GM23248 (cell line): ENCODE measurements at regions not wholly inside any gene's neighbourhood (a gene's known extent, or its start where the extent isn't known, plus 50 kb on each side); places are given as distances from the start of the nearest gene placed in this dataset.

Experiments
- DNase-seq: peaks from one replicate; pipeline ENCODE4 v3.0.0-alpha.2; 2015
- H2AFZ ChIP-seq: fragments of 200-600 bp; sonication (generic); 2 replicates; pipeline ENCODE4 v1.6.1; 2016; ENCODE audit warnings: antibody characterized with exemption
- H3F3A ChIP-seq: fragments of 200-600 bp; sonication (generic); 2 replicates; pipeline ENCODE4 v1.6.1; 2016; ENCODE audit warnings: mild to moderate bottlenecking, antibody characterized with exemption, mixed run types; ENCODE audit not compliant: insufficient read depth
- H3K27ac ChIP-seq: fragments of 200-600 bp; sonication (generic); 2 replicates; pipeline ENCODE4 v1.5.1; 2016; ENCODE audit warnings: mild to moderate bottlenecking
- H3K27me3 ChIP-seq: fragments of 200-600 bp; sonication (generic); replicated peaks from 2 replicates; pipeline ENCODE4 v1.6.1; 2016; ENCODE audit warnings: mild to moderate bottlenecking; ENCODE audit not compliant: insufficient read depth
- H3K36me3 ChIP-seq: fragments of 200-600 bp; sonication (generic); 2 replicates; pipeline ENCODE4 v1.6.1; 2016; ENCODE audit warnings: low read depth, mild to moderate bottlenecking
- H3K4me1 ChIP-seq: fragments of 200-600 bp; sonication (generic); 2 replicates; pipeline ENCODE4 v1.6.1; 2016; ENCODE audit warnings: mild to moderate bottlenecking; ENCODE audit not compliant: insufficient read depth
- H3K4me2 ChIP-seq: fragments of 200-600 bp; sonication (generic); one replicate; pipeline ENCODE4 v1.6.1; 2016; ENCODE audit warnings: mild to moderate bottlenecking; ENCODE audit not compliant: unreplicated experiment
- H3K4me3 ChIP-seq: fragments of 200-600 bp; sonication (generic); 2 replicates; pipeline ENCODE4 v1.5.1; 2016; ENCODE audit warnings: mild to moderate bottlenecking
- H3K79me2 ChIP-seq: fragments of 200-600 bp; sonication (generic); 2 replicates; pipeline ENCODE4 v1.6.1; 2016; ENCODE audit warnings: mild to moderate bottlenecking; ENCODE audit not compliant: insufficient read depth
- H3K9ac ChIP-seq: fragments of 200-600 bp; sonication (generic); 2 replicates; pipeline ENCODE4 v1.6.1; 2016; ENCODE audit warnings: mild to moderate bottlenecking
- H3K9me2 ChIP-seq: fragments of 200-600 bp; sonication (generic); 2 replicates; pipeline ENCODE4 v1.6.1; 2016; ENCODE audit warnings: mixed run types, mild to moderate bottlenecking, moderate library complexity; ENCODE audit not compliant: insufficient read depth
- H3K9me3 ChIP-seq: fragments of 200-600 bp; sonication (generic); one replicate; pipeline ENCODE4 v1.6.1; 2017; ENCODE audit warnings: low read depth
- H4K20me1 ChIP-seq: fragments of 200-600 bp; sonication (generic); 2 replicates; pipeline ENCODE4 v1.6.0; 2016; ENCODE audit not compliant: insufficient read depth
- EZH2 ChIP-seq: fragments of 200-600 bp; sonication (generic); IDR thresholded peaks from 2 replicates; pipeline ENCODE4 v1.6.1; 2018; ENCODE audit warnings: antibody characterized with exemption, mild to moderate bottlenecking; ENCODE audit not compliant: insufficient read depth, poor library complexity, severe bottlenecking
- EZH2phosphoT487 ChIP-seq: fragments of 200-600 bp; sonication (generic); IDR thresholded peaks from 2 replicates; pipeline ENCODE4 v1.6.1; 2018; ENCODE audit warnings: antibody characterized with exemption, moderate library complexity, mild to moderate bottlenecking, low read depth; ENCODE audit not compliant: insufficient read depth
- WGBS, 2 experiments: methylation state at CpG; one replicate each; pipeline ENCODE4 v1.1.6; 2015 to 2017; ENCODE audit warnings: low lambda C conversion rate in 2 of 2, low coverage in 1 of 2; ENCODE audit errors: missing lambda C conversion rate in 2 of 2; 5-methylcytosine and 5-hydroxymethylcytosine counted together
- in situ Hi-C: fragments of 300-500 bp; cut with MboI; formaldehyde crosslinking; loops from 2 replicates; pipeline ENCODE4 v1.15.0; 2020

DNA sequence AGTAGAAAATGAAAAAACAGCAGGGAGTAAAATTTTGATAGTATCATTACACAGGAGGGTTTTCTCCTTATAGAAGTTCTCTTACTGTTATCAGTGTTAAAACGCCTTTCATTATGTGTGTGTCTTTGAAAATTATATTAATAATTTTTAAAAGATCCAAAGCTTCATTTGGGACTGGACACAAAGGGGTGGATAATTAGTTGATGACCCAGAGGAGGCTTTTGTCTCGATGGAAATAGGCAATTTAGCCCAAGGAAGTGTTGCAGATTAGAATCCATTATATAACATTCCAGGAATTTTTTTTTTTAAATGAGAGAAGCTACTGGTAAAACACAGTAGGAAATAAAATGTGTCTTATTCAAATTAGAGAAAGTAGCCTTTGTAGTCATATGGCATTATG is 1339.3 kb downstream of the FSTL5 start:
- in situ Hi-C loops, result no loop called here
- 8% methylated on average over 2 of the region's 2 CpGs for WGBS, 2 experiments

DNA sequence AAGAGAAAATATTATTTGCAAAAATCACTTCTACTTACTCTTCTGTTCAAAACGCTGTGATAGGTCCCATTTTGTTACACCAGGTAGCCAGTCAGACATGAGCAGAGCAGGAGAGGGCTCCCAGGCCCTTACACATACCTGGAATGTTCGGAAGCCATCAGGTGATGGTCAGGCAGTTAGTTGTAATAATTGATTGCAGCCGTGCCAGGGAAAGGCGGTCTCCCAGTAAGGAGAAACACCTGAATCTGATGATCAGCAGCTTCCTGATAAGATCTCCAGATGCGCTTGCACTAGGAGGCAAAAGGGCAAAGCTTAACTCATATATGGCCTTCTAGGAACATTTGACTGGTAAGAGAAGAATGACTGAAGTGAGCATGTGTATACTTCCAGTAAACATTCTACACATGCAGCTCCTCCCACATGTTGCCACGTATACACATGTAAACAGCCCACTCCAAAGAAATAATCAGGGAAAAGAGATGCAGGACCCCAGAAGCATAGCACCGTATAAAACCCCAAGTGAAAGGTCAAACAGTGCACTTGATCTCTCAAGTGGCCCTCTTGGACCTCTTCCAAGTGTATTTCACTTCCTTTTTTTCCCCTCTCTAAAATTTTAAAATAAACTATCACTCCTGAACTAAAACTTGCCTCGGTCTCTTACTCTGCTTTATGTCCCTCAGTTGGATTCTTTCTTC is 1338.0 kb downstream of the FSTL5 start:
- Histone ChIP-seq H4K20me1 (no peaks in the 10 kb centered on the region), H3K36me3 (no peaks in the 10 kb centered on the region), H3F3A (no peaks in the 10 kb centered on the region), H3K4me3 (no peak overlapping the region), H3K4me2 (no peak overlapping the region), H3K4me1 (no peaks in the 10 kb centered on the region), H3K9ac (no peak overlapping the region), H3K9me2 (no peaks in the 10 kb centered on the region), H3K27ac (no peak overlapping the region), H3K27me3 (no peaks in the 10 kb centered on the region), H3K9me3 (no peaks in the 10 kb centered on the region), H2AFZ (no peak overlapping the region), H3K79me2 (no peaks in the 10 kb centered on the region)
- no peak for DNase-seq
- 30 to 35% methylated on average over 8 of the region's 8 CpGs for WGBS, 2 experiments
- in situ Hi-C loops, result no loop called here
- no peak for TF ChIP-seq EZH2phosphoT487
- no peak for TF ChIP-seq EZH2

More for the DNA sequence above, 1339.3 kb downstream of the FSTL5 start:
- H3K27ac ChIP-seq, result no peak overlapping the region
- H3K9me3 ChIP-seq, result no peaks in the 10 kb centered on the region
- H4K20me1 ChIP-seq, result no peaks in the 10 kb centered on the region
- H3K9me2 ChIP-seq, result no peaks in the 10 kb centered on the region
- no peaks in the 10 kb centered on the region for H3K4me1 ChIP-seq
- no peaks in the 10 kb centered on the region for H3K79me2 ChIP-seq
- H3F3A ChIP-seq, result no peaks in the 10 kb centered on the region
- H2AFZ ChIP-seq, result no peak overlapping the region
- no peak overlapping the region for H3K4me3 ChIP-seq
- H3K9ac ChIP-seq, result no peak overlapping the region
- TF ChIP-seq EZH2phosphoT487, result no peak
- TF ChIP-seq EZH2, result no peak
- no peak for DNase-seq
- H3K36me3 ChIP-seq, result no peaks in the 10 kb centered on the region
- no peaks in the 10 kb centered on the region for H3K27me3 ChIP-seq
- no peak overlapping the region for H3K4me2 ChIP-seq

DNA sequence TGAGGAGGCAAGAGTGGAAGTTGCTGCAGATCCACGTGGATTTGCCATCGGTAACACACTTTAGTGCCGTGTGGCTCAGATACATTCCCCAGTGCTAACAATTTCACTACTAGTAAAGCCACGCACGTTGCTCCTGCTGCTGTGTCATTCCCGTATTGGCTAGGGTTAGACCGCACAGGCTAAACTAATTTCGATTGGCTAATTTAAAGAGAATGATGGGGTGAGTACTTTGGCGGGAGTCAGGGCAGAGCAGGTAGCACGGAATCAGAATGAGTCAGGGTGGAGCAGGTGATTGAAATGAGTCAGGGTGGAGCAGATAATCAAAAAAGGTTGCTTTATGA is 1337.5 kb downstream of the FSTL5 start:
- no peak for DNase-seq
- H3K27me3 ChIP-seq, result no peaks in the 10 kb centered on the region
- 41 to 51% methylated on average over 10 of the region's 10 CpGs for WGBS, 2 experiments
- no peak overlapping the region for H2AFZ ChIP-seq
- no peaks in the 10 kb centered on the region for H3K4me1 ChIP-seq
- H3K9ac ChIP-seq, result no peak overlapping the region
- H3F3A ChIP-seq, result no peaks in the 10 kb centered on the region
- TF ChIP-seq EZH2 (no peak), EZH2phosphoT487 (no peak)
- no peak overlapping the region for H3K4me2 ChIP-seq
- H3K9me3 ChIP-seq, result no peaks in the 10 kb centered on the region
- in situ Hi-C loops, result no loop called here
- no peaks in the 10 kb centered on the region for H3K36me3 ChIP-seq
- H3K4me3 ChIP-seq, result no peak overlapping the region
- no peak overlapping the region for H3K27ac ChIP-seq
- no peaks in the 10 kb centered on the region for H4K20me1 ChIP-seq
- H3K9me2 ChIP-seq, result no peaks in the 10 kb centered on the region
- H3K79me2 ChIP-seq, result no peaks in the 10 kb centered on the region

DNA sequence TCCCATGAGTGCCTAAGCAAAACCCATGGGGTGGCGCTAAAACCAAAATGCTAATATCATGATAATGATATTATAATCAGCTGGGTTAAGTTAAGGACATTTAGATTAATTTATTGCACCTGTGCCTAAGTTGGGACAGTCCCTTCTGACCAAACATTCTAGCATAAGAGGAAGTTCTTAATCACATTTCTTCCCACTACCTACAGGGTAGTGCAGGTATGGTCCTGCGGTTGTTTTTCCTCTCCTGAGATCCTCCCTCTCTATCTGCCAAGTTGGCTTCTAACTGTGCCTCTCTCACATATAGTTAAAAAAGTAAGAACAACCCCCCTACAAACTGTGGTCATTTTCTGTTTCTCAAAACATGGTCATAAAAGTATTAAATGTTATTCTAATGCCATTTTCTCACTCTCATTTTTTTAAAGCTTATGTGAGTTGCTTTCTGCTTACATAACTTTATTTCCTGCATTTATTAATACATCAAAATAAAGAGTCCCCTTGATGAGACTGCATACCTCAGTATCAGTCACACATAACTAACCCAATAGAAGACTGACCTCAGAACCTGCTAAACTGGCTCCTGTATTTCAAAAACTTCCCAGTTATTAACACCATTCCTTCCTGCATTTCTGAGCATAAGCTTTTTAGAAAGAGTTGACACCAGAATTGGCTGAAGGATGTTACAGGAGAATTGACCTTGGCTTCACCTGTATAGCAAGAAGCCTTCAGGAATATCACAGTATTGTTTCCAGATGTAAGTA is 1332.5 kb downstream of the FSTL5 start:
- Histone ChIP-seq H3F3A (no peaks in the 10 kb centered on the region), H3K9me3 (no peaks in the 10 kb centered on the region), H3K79me2 (no peaks in the 10 kb centered on the region), H3K9me2 (no peaks in the 10 kb centered on the region), H3K9ac (no peak overlapping the region), H3K27ac (no peak overlapping the region), H2AFZ (no peak overlapping the region), H3K36me3 (no peaks in the 10 kb centered on the region), H3K4me3 (no peak overlapping the region), H3K4me1 (no peaks in the 10 kb centered on the region), H4K20me1 (no peaks in the 10 kb centered on the region), H3K27me3 (no peaks in the 10 kb centered on the region), H3K4me2 (no peak overlapping the region)
- in situ Hi-C loops, result no loop called here
- no peak for DNase-seq
- 23 to 40% methylated on average over 2 of the region's 2 CpGs for WGBS, 2 experiments
- no peak for TF ChIP-seq EZH2phosphoT487
- no peak for TF ChIP-seq EZH2
